ENCODE measurements at regions not wholly inside any gene's neighbourhood (a gene's known extent, or its start where the extent isn't known, plus 50 kb on each side); places are given as distances from the start of the nearest gene placed in this dataset.

DNA sequence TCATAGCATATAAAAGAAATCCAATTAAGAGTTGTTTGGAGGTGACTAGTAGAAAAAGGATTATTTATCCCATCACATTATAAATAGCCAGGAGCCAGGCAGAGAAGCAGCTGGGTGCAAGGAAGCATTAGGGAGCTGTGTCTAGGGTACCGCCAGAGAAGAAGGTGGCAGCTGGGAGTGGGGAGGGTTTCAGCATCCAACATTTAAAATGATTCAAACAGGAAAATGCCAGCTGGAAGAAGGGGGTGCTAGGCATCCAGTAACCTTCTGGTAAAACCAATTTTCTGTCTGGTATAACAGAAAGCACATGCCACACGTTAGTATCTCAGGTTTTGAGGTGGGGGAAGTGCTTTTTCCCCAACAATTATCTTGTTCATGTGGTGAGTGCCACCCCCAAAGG, 452.4 kb downstream of the ZEB2 start:
- no peak for TF ChIP-seq POLR2A (IDR thresholded peaks at IDR 0.05; ENCODE audit: low read length)
- TF ChIP-seq GATA1 (IDR thresholded peaks at IDR 0.05; ENCODE audit: low read depth, low read length) = no peak

Data from erythroblast (primary cell).